HCT116 (cell line): ENCODE measurements at regions not wholly inside any gene's neighbourhood (a gene's known extent, or its start where the extent isn't known, plus 50 kb on each side); places are given as distances from the start of the nearest gene placed in this dataset.

Source experiments
- ATAC-seq: fragments of 200-7000 bp; cut with Tn5 transposase; 2 replicates; pipeline ENCODE4 v1.9.1; 2020; ENCODE audit warnings: mild to moderate bottlenecking, moderate library complexity
- BruUV-seq: library from RNA; stranded (reverse); fragments of 400-500 nt; replicated peaks from 2 replicates; lab custom pipeline; 2021; lab: Mats Ljungman, UMichigan
- CTCF ChIA-PET: fragments of 300-600 bp; sonication (Branson Sonifier 250); formaldehyde crosslinking; loops from one replicate; lab custom pipeline; 2021; ENCODE audit warnings: antibody characterized with exemption; lab: Charles Lee
- POLR2A ChIA-PET: fragments of 300-600, 350-600 bp; sonication (Branson Sonifier 250); formaldehyde crosslinking; loops from one replicate; lab custom pipeline; 2021; ENCODE audit warnings: antibody characterized with exemption; lab: Charles Lee
- RAD21 ChIA-PET, 2 experiments: fragments of 300-600 bp; sonication (Branson Sonifier 250); formaldehyde crosslinking; loops; one replicate each; lab custom pipeline; 2023; ENCODE audit warnings: low total read pairs in 2 of 2; ENCODE audit not compliant: uncharacterized antibody in 2 of 2, unreplicated experiment in 2 of 2, low non-redundant PET in 1 of 2; lab: Charles Lee
- DNase-seq: peaks from one replicate; pipeline ENCODE4 v3.0.0-alpha.2; 2010; ENCODE audit warnings: low read depth, low spot score
- H2AFZ ChIP-seq: fragments of 200-600 bp; shearing (Covaris generic), sonication (generic); 2 replicates; pipeline ENCODE4 v1.6.1; 2017; ENCODE audit warnings: low read depth, mixed run types, mixed read lengths, antibody characterized with exemption, low read length; ENCODE audit not compliant: poor library complexity, severe bottlenecking
- H3K27ac ChIP-seq: 2 replicates; pipeline ENCODE4 v1.5.1; 2012; ENCODE audit warnings: low read depth, low read length
- H3K27me3 ChIP-seq: fragments of 200-600 bp; sonication (generic); 2 replicates; pipeline ENCODE4 v1.6.1; 2016; ENCODE audit warnings: mixed run types, low read length, mixed read lengths; ENCODE audit not compliant: insufficient read depth
- H3K36me3 ChIP-seq, 2 experiments: fragments of 200-500 bp in 1 of 2; fragments of 200-600 bp in 1 of 2; sonication (Bioruptor generic) in 1 of 2; sonication (generic) in 1 of 2; 2 replicates each; pipeline versions ENCODE4 v1.5.1 to v1.6.1; 2014 to 2016; ENCODE audit warnings: low read length in 2 of 2, inconsistent platforms in 1 of 2, mixed read lengths in 1 of 2, mixed run types in 1 of 2; ENCODE audit not compliant: insufficient read depth in 2 of 2, control insufficient read depth in 1 of 2
- H3K4me1 ChIP-seq, 2 experiments: fragments of 200-600 bp in 1 of 2; sonication (generic) in 1 of 2; 2 replicates each; pipeline versions ENCODE4 v1.5.1 to v1.6.1; 2012 to 2017; ENCODE audit warnings: low read length in 2 of 2, inconsistent platforms in 1 of 2, mild to moderate bottlenecking in 1 of 2, mixed read lengths in 1 of 2, mixed run types in 1 of 2, moderate library complexity in 1 of 2; ENCODE audit not compliant: insufficient read depth in 2 of 2, control insufficient read depth in 1 of 2
- H3K4me2 ChIP-seq: fragments of 200-600 bp; sonication (generic); 2 replicates; pipeline ENCODE4 v1.6.1; 2017; ENCODE audit warnings: mixed run types, low read length, mixed read lengths
- H3K4me3 ChIP-seq, 2 experiments: fragments of 200-600 bp in 1 of 2; sonication (generic) in 1 of 2; replicated peaks in 1 of 2; 2 replicates each; pipeline ENCODE4 v1.5.1; 2011 to 2016; ENCODE audit warnings: low read length in 2 of 2, control low read depth in 1 of 2, low read depth in 1 of 2, mild to moderate bottlenecking in 1 of 2, mixed read lengths in 1 of 2, mixed run types in 1 of 2
- H3K79me2 ChIP-seq: fragments of 200-600 bp; sonication (generic); 2 replicates; pipeline ENCODE4 v1.6.1; 2017; ENCODE audit warnings: mild to moderate bottlenecking, mixed run types, low read length, moderate library complexity, mixed read lengths; ENCODE audit not compliant: insufficient read depth
- H3K9ac ChIP-seq: fragments of 200-600 bp; sonication (generic); 2 replicates; pipeline ENCODE4 v1.6.1; 2016; ENCODE audit warnings: low read length, mixed read lengths
- H3K9me2 ChIP-seq: fragments of 200-600 bp; sonication (generic), shearing (Covaris generic); 2 replicates; pipeline ENCODE4 v1.6.1; 2017; ENCODE audit warnings: mixed run types, mild to moderate bottlenecking, moderate library complexity; ENCODE audit not compliant: insufficient read depth
- H3K9me3 ChIP-seq, 2 experiments: fragments of 200-500 bp in 1 of 2; fragments of 200-600 bp in 1 of 2; sonication (Bioruptor generic) in 1 of 2; sonication (generic) in 1 of 2; 2 replicates each; pipeline ENCODE4 v1.6.1; 2014 to 2017; ENCODE audit warnings: low read length in 2 of 2, mixed read lengths in 2 of 2, inconsistent platforms in 1 of 2, low read depth in 1 of 2, mild to moderate bottlenecking in 1 of 2, mixed run types in 1 of 2, moderate library complexity in 1 of 2; ENCODE audit not compliant: control insufficient read depth in 1 of 2, insufficient read depth in 1 of 2
- H4K20me1 ChIP-seq: fragments of 200-600 bp; sonication (generic), shearing (Covaris generic); 2 replicates; pipeline ENCODE4 v1.6.1; 2017; ENCODE audit warnings: mixed run types, mild to moderate bottlenecking, moderate library complexity; ENCODE audit not compliant: insufficient read depth
- CBX3 ChIP-seq: IDR thresholded peaks from 2 replicates; pipeline ENCODE4 v1.6.1; 2012; ENCODE audit warnings: low read depth
- CEBPB ChIP-seq: IDR thresholded peaks from 2 replicates; pipeline ENCODE4 v1.6.1; 2012; ENCODE audit warnings: low read depth
- EGR1 ChIP-seq: IDR thresholded peaks from 2 replicates; pipeline ENCODE4 v1.6.1; 2012; ENCODE audit warnings: low read depth
- ELF1 ChIP-seq: IDR thresholded peaks from 2 replicates; pipeline ENCODE4 v1.6.1; 2012; ENCODE audit warnings: low read depth, borderline replicate concordance
- EZH2 ChIP-seq: fragments of 200-600 bp; sonication (generic); IDR thresholded peaks from 2 replicates; pipeline ENCODE4 v1.6.1; 2017; ENCODE audit warnings: antibody characterized with exemption, mixed run types
- FOSL1 ChIP-seq: IDR thresholded peaks from 2 replicates; pipeline ENCODE4 v1.6.1; 2012; ENCODE audit warnings: low read depth
- JUND ChIP-seq: IDR thresholded peaks from 2 replicates; pipeline ENCODE4 v1.6.1; 2012
- POLR2A ChIP-seq: IDR thresholded peaks from 2 replicates; pipeline ENCODE4 v1.7.0; 2011; ENCODE audit warnings: borderline replicate concordance; ENCODE audit not compliant: insufficient read depth, insufficient read length; ENCODE audit errors: extremely low read depth
- POLR2AphosphoS5 ChIP-seq: IDR thresholded peaks from 2 replicates; pipeline ENCODE4 v1.6.1; 2011; ENCODE audit warnings: mild to moderate bottlenecking, low read depth, low read length, moderate library complexity
- RAD21 ChIP-seq: IDR thresholded peaks from 2 replicates; pipeline ENCODE4 v1.6.1; 2012; ENCODE audit warnings: low read depth, mild to moderate bottlenecking
- SRF ChIP-seq: IDR thresholded peaks from 2 replicates; pipeline ENCODE4 v1.6.1; 2012; ENCODE audit warnings: low read depth
- TCF7L2 ChIP-seq: IDR thresholded peaks from 2 replicates; pipeline ENCODE4 v1.7.0; 2011; ENCODE audit warnings: borderline replicate concordance, inconsistent platforms; ENCODE audit not compliant: insufficient read depth, insufficient read length; ENCODE audit errors: extremely low read depth
- YY1 ChIP-seq: IDR thresholded peaks from 2 replicates; pipeline ENCODE4 v1.6.1; 2011; ENCODE audit warnings: low read length, low read depth, moderate library complexity, mild to moderate bottlenecking; ENCODE audit not compliant: insufficient replicate concordance; ENCODE audit errors: extremely low read depth
- ZFX ChIP-seq: fragments of 450-650 bp; IDR thresholded peaks from 2 replicates; pipeline ENCODE4 v1.6.1; 2017
- ZNF274 ChIP-seq: fragments of 200-500 bp; sonication (Bioruptor generic); IDR thresholded peaks from 2 replicates; pipeline ENCODE4 v1.6.1; 2014; ENCODE audit warnings: mild to moderate bottlenecking, low read depth, low read length, inconsistent platforms
- intact Hi-C: fragments of 100-400 bp; cut with micrococcal nuclease; formaldehyde crosslinking; loops from 2 replicates; pipeline ENCODE4 v1.10.0; 2022
- TF ChIP-seq, protein P1 (sequence below): IDR thresholded peaks from 2 replicates; pipeline ENCODE4 v1.6.1; 2011; ENCODE audit warnings: mild to moderate bottlenecking, low read length, moderate library complexity; ENCODE audit not compliant: insufficient replicate concordance; ENCODE audit errors: extremely low read depth
- TF ChIP-seq, protein P2 (sequence below): IDR thresholded peaks from 2 replicates; pipeline ENCODE4 v1.6.1; 2012
- TF ChIP-seq, protein P3 (sequence below): IDR thresholded peaks from 2 replicates; pipeline ENCODE4 v1.6.1; 2012; ENCODE audit warnings: low read depth
- TF ChIP-seq, protein P4 (sequence below): IDR thresholded peaks from 2 replicates; pipeline ENCODE4 v1.6.1; 2012
- TF ChIP-seq, protein P5 (sequence below), 3 experiments: fragments of 200-600 bp in 1 of 3; sonication (generic) in 1 of 3; IDR thresholded peaks in 2 of 3; conservative IDR thresholded peaks in 1 of 3; 2 replicates each; pipeline ENCODE4 v1.5.1; 2012 to 2017; ENCODE audit warnings: low read depth in 2 of 3, low read length in 2 of 3, antibody characterized with exemption in 1 of 3, borderline replicate concordance in 1 of 3, control low read depth in 1 of 3, mild to moderate bottlenecking in 1 of 3, mixed read lengths in 1 of 3, mixed run types in 1 of 3, moderate library complexity in 1 of 3; ENCODE audit not compliant: insufficient read depth in 1 of 3

DNA sequence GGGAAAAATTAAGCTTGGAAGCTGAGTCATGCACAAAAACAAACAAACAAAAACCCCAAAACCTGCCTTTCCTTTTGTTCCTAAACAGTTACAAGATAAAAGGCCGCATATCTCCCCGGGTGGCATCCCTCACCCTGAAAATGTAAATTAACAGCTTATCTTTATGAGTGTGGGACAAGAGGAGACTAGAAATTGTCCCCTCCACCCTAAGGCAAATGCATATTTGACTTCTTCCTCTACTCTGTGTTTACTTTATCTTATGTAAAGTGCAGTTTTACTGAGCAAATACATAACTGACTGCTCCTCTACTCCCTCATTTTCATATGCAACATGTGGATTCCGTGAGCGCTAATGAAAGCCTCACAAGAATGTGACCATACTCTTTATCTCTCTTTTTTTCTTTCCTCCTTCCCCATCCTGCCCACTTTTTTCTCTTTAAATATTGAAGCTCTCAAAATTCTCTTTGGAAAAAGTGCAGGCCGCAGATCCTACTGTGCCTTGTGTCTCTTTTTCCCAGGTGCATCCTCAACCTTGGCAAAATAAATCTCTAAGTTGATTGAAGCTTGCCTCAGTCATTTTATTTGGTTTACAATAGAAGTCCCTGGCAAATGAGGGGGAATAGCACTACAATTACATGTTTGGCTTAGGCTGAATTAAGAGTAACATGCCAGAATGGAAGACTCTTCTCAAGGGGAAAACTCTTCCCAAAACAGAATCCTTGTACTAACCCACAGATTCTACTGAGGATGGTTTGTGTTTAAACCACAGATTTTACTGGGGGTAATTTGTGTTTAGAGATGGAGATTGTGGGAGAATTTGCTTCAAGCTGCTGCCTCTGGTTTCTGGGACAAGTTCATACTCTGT is 72.7 kb upstream of the WDR72 start:
- no peak for ATAC-seq
- H3K4me2 ChIP-seq, result no peak overlapping the region
- POLR2A ChIA-PET, result no interaction called here

More for the DNA sequence above, 72.7 kb upstream of the WDR72 start:
- Histone ChIP-seq H3K9me3 (no peaks in the 10 kb centered on the region; a peak in 1 of 4 replicates), H3K9ac (no peak overlapping the region), H4K20me1 (no peaks in the 10 kb centered on the region), H3K27me3 (no peaks in the 10 kb centered on the region), H2AFZ (no peak overlapping the region), H3K27ac (no peak overlapping the region), H3K36me3 (no peaks in the 10 kb centered on the region), H3K4me1 (no peaks in the 10 kb centered on the region), H3K79me2 (no peaks in the 10 kb centered on the region), H3K4me3 (no peak overlapping the region), H3K9me2 (no peaks in the 10 kb centered on the region)
- TF ChIP-seq ZFX, result no peak
- TF ChIP-seq, protein P1, sequence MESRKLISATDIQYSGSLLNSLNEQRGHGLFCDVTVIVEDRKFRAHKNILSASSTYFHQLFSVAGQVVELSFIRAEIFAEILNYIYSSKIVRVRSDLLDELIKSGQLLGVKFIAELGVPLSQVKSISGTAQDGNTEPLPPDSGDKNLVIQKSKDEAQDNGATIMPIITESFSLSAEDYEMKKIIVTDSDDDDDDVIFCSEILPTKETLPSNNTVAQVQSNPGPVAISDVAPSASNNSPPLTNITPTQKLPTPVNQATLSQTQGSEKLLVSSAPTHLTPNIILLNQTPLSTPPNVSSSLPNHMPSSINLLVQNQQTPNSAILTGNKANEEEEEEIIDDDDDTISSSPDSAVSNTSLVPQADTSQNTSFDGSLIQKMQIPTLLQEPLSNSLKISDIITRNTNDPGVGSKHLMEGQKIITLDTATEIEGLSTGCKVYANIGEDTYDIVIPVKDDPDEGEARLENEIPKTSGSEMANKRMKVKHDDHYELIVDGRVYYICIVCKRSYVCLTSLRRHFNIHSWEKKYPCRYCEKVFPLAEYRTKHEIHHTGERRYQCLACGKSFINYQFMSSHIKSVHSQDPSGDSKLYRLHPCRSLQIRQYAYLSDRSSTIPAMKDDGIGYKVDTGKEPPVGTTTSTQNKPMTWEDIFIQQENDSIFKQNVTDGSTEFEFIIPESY, result no peak
- no peak for TF ChIP-seq POLR2AphosphoS5
- TF ChIP-seq, protein P2, sequence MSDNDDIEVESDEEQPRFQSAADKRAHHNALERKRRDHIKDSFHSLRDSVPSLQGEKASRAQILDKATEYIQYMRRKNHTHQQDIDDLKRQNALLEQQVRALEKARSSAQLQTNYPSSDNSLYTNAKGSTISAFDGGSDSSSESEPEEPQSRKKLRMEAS, result no peak
- TF ChIP-seq CBX3, result no peak
- no peak for TF ChIP-seq EZH2
- no peak for TF ChIP-seq FOSL1
- TF ChIP-seq TCF7L2, result no peak
- TF ChIP-seq, protein P3, sequence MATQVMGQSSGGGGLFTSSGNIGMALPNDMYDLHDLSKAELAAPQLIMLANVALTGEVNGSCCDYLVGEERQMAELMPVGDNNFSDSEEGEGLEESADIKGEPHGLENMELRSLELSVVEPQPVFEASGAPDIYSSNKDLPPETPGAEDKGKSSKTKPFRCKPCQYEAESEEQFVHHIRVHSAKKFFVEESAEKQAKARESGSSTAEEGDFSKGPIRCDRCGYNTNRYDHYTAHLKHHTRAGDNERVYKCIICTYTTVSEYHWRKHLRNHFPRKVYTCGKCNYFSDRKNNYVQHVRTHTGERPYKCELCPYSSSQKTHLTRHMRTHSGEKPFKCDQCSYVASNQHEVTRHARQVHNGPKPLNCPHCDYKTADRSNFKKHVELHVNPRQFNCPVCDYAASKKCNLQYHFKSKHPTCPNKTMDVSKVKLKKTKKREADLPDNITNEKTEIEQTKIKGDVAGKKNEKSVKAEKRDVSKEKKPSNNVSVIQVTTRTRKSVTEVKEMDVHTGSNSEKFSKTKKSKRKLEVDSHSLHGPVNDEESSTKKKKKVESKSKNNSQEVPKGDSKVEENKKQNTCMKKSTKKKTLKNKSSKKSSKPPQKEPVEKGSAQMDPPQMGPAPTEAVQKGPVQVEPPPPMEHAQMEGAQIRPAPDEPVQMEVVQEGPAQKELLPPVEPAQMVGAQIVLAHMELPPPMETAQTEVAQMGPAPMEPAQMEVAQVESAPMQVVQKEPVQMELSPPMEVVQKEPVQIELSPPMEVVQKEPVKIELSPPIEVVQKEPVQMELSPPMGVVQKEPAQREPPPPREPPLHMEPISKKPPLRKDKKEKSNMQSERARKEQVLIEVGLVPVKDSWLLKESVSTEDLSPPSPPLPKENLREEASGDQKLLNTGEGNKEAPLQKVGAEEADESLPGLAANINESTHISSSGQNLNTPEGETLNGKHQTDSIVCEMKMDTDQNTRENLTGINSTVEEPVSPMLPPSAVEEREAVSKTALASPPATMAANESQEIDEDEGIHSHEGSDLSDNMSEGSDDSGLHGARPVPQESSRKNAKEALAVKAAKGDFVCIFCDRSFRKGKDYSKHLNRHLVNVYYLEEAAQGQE, result no peak
- TF ChIP-seq SRF, result no peak
- no peak for TF ChIP-seq JUND
- no peak for TF ChIP-seq ELF1
- no peak for TF ChIP-seq EGR1
- TF ChIP-seq YY1, result no peak
- TF ChIP-seq ZNF274, result no peak
- TF ChIP-seq, protein P4, sequence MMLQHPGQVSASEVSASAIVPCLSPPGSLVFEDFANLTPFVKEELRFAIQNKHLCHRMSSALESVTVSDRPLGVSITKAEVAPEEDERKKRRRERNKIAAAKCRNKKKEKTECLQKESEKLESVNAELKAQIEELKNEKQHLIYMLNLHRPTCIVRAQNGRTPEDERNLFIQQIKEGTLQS, result no peak
- TF ChIP-seq CEBPB, result no peak
- TF ChIP-seq RAD21, result no peak
- TF ChIP-seq, protein P5, sequence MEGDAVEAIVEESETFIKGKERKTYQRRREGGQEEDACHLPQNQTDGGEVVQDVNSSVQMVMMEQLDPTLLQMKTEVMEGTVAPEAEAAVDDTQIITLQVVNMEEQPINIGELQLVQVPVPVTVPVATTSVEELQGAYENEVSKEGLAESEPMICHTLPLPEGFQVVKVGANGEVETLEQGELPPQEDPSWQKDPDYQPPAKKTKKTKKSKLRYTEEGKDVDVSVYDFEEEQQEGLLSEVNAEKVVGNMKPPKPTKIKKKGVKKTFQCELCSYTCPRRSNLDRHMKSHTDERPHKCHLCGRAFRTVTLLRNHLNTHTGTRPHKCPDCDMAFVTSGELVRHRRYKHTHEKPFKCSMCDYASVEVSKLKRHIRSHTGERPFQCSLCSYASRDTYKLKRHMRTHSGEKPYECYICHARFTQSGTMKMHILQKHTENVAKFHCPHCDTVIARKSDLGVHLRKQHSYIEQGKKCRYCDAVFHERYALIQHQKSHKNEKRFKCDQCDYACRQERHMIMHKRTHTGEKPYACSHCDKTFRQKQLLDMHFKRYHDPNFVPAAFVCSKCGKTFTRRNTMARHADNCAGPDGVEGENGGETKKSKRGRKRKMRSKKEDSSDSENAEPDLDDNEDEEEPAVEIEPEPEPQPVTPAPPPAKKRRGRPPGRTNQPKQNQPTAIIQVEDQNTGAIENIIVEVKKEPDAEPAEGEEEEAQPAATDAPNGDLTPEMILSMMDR (IDR thresholded peaks at IDR 0.05 in 2 of 3, conservative IDR thresholded peaks at IDR 0.05 in 1 of 3; ENCODE audit: borderline replicate concordance in 1 of 3, insufficient read depth in 1 of 3, low read depth in 2 of 3, low read length in 2 of 3), result no peak
- TF ChIP-seq POLR2A, result no peak
- intact Hi-C loops, result no loop called here
- ChIA-PET CTCF (no interaction called here), RAD21 (no interaction called here)
- no peak for DNase-seq
- BruUV-seq, result no TSS peak
